Loucy (cell line): ENCODE measurements at regions not wholly inside any gene's neighbourhood (a gene's known extent, or its start where the extent isn't known, plus 50 kb on each side); places are given as distances from the start of the nearest gene placed in this dataset.

Experiments used
- EZH2phosphoT487 ChIP-seq: fragments of 200-600 bp; IDR thresholded peaks from 2 replicates; pipeline ENCODE4 v1.6.1; 2018; ENCODE audit warnings: antibody characterized with exemption, mild to moderate bottlenecking, moderate library complexity, borderline replicate concordance
- TF ChIP-seq, protein P1 (sequence below): fragments of 200-600 bp; sonication (generic); conservative IDR thresholded peaks from 2 replicates; pipeline ENCODE4 v1.5.1; 2014; ENCODE audit warnings: mild to moderate bottlenecking, antibody characterized with exemption, low read length

DNA sequence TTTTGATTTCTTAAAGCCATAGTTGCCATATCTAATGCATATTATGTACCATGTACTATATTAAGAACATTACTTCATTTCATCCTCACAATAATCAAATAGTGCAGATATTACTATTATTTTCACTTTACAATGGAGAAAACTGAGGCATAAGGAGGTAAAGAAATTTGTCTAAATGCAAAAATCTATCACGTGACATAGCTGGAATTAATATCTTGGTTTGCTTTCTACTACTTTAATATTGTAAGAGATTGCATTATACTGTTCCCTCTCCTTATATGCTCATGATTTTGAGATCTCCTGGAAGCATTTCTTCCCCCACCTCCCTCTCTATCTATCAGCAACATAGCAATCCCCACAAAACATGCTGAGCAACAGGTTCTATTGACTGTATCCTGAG, 330.8 kb upstream of the SPTLC3 start:
- no peak for TF ChIP-seq EZH2phosphoT487
- TF ChIP-seq, protein P1, sequence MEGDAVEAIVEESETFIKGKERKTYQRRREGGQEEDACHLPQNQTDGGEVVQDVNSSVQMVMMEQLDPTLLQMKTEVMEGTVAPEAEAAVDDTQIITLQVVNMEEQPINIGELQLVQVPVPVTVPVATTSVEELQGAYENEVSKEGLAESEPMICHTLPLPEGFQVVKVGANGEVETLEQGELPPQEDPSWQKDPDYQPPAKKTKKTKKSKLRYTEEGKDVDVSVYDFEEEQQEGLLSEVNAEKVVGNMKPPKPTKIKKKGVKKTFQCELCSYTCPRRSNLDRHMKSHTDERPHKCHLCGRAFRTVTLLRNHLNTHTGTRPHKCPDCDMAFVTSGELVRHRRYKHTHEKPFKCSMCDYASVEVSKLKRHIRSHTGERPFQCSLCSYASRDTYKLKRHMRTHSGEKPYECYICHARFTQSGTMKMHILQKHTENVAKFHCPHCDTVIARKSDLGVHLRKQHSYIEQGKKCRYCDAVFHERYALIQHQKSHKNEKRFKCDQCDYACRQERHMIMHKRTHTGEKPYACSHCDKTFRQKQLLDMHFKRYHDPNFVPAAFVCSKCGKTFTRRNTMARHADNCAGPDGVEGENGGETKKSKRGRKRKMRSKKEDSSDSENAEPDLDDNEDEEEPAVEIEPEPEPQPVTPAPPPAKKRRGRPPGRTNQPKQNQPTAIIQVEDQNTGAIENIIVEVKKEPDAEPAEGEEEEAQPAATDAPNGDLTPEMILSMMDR, result no peak
